ENCODE measurements at regions not wholly inside any gene's neighbourhood (a gene's known extent, or its start where the extent isn't known, plus 50 kb on each side); places are given as distances from the start of the nearest gene placed in this dataset.

GRCh38 chr7:156579566-156579965 is 61.0 kb upstream of the RNF32 start:
- TF ChIP-seq CTCF (IDR thresholded peaks at IDR 0.05; ENCODE audit: insufficient read depth, low read length, poor library complexity, severe bottlenecking) (no peak), EZH2phosphoT487 (conservative IDR thresholded peaks at IDR 0.05; ENCODE audit: low read length) (no peak)
- Histone ChIP-seq H3K9ac (ENCODE audit: low read length) (no peak overlapping the region), H3K9me3 (ENCODE audit: insufficient read depth, low read length) (no peaks in the 10 kb centered on the region), H3K36me3 (ENCODE audit: low read length) (no peaks in the 10 kb centered on the region), H3K79me2 (ENCODE audit: insufficient read depth, low read length) (no peaks in the 10 kb centered on the region), H3K4me2 (ENCODE audit: low read depth, low read length, poor library complexity, severe bottlenecking) (no peak overlapping the region), H4K20me1 (ENCODE audit: low read depth, low read length) (no peaks in the 10 kb centered on the region), H3K27ac (ENCODE audit: low read depth, low read length) (no peak overlapping the region), H3K4me3 (ENCODE audit: insufficient read depth, low read length, poor library complexity, severe bottlenecking) (no peak overlapping the region), H2AFZ (ENCODE audit: low read depth, low read length, severe bottlenecking) (no peak overlapping the region), H3K9me2 (replicated peaks; ENCODE audit: insufficient read depth, low read length) (no peaks in the 10 kb centered on the region), H3K27me3 (ENCODE audit: low read length) (no peaks in the 10 kb centered on the region), H3F3A (ENCODE audit: insufficient read depth) (no peaks in the 10 kb centered on the region)

DNA sequence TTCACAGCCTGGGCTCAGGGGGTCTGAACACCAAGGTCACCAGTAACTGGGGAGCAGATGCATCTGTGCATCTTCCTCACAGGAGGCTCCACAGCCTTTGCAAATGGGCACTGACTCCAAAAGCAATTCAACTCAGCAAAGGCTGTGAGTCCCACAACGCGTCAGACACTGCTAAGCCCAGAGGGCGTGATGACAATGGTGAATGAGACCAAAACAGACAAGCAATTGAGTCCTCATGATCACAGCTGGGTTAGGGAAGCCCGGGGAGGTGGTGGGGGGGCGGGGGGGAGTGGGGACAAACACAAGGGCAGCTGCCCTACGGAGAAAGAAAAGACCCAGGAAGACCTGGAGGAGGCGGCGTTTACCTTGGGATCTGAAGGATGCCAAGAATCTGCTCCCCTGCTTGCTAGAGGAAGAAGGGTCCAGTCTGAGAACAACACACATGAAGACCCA is 61.6 kb upstream of the RNF32 start:
- Histone ChIP-seq H3K4me3 (ENCODE audit: insufficient read depth, low read length, poor library complexity, severe bottlenecking) (no peak overlapping the region), H4K20me1 (ENCODE audit: low read depth, low read length) (no peaks in the 10 kb centered on the region), H3F3A (ENCODE audit: insufficient read depth) (no peaks in the 10 kb centered on the region), H3K27ac (ENCODE audit: low read depth, low read length) (no peak overlapping the region), H3K27me3 (ENCODE audit: low read length) (peaks cover 3% of the 10 kb centered on the region; the same call in 1 of the 2 replicates), H3K9me2 (replicated peaks; ENCODE audit: insufficient read depth, low read length) (no peaks in the 10 kb centered on the region), H3K9ac (ENCODE audit: low read length) (no peak overlapping the region), H2AFZ (ENCODE audit: low read depth, low read length, severe bottlenecking) (no peak overlapping the region), H3K9me3 (ENCODE audit: insufficient read depth, low read length) (no peaks in the 10 kb centered on the region), H3K79me2 (ENCODE audit: insufficient read depth, low read length) (no peaks in the 10 kb centered on the region), H3K4me2 (ENCODE audit: low read depth, low read length, poor library complexity, severe bottlenecking) (no peak overlapping the region), H3K36me3 (ENCODE audit: low read length) (no peaks in the 10 kb centered on the region)
- no peak for TF ChIP-seq CTCF (IDR thresholded peaks at IDR 0.05; ENCODE audit: insufficient read depth, low read length, poor library complexity, severe bottlenecking)
- TF ChIP-seq EZH2phosphoT487 (conservative IDR thresholded peaks at IDR 0.05; ENCODE audit: low read length), result no peak

- H3K9me2 ChIP-seq (replicated peaks; ENCODE audit: insufficient read depth, low read length), result no peaks in the 10 kb centered on the region
- H3K36me3 ChIP-seq (ENCODE audit: low read length), result no peaks in the 10 kb centered on the region
- no peaks in the 10 kb centered on the region for H3F3A ChIP-seq (ENCODE audit: insufficient read depth)
- no peak overlapping the region for H3K27ac ChIP-seq (ENCODE audit: low read depth, low read length)
- no peaks in the 10 kb centered on the region for H3K79me2 ChIP-seq (ENCODE audit: insufficient read depth, low read length)
- H3K9me3 ChIP-seq (ENCODE audit: insufficient read depth, low read length), result no peaks in the 10 kb centered on the region
- no peak overlapping the region for H3K4me2 ChIP-seq (ENCODE audit: low read depth, low read length, poor library complexity, severe bottlenecking)
- TF ChIP-seq CTCF (IDR thresholded peaks at IDR 0.05; ENCODE audit: insufficient read depth, low read length, poor library complexity, severe bottlenecking), result no peak
- TF ChIP-seq EZH2phosphoT487 (conservative IDR thresholded peaks at IDR 0.05; ENCODE audit: low read length), result no peak
- no peak overlapping the region for H3K4me3 ChIP-seq (ENCODE audit: insufficient read depth, low read length, poor library complexity, severe bottlenecking)
- peaks cover 3% of the 10 kb centered on the region; the same call in 1 of the 2 replicates for H3K27me3 ChIP-seq (ENCODE audit: low read length)
- H4K20me1 ChIP-seq (ENCODE audit: low read depth, low read length), result no peaks in the 10 kb centered on the region
- no peak overlapping the region for H3K9ac ChIP-seq (ENCODE audit: low read length)
- H2AFZ ChIP-seq (ENCODE audit: low read depth, low read length, severe bottlenecking), result no peak overlapping the region
Observed at GRCh38 chr7:156578578-156578940, 62.0 kb upstream of the RNF32 start.
